ENCODE measurements at regions not wholly inside any gene's neighbourhood (a gene's known extent, or its start where the extent isn't known, plus 50 kb on each side); places are given as distances from the start of the nearest gene placed in this dataset.

DNA sequence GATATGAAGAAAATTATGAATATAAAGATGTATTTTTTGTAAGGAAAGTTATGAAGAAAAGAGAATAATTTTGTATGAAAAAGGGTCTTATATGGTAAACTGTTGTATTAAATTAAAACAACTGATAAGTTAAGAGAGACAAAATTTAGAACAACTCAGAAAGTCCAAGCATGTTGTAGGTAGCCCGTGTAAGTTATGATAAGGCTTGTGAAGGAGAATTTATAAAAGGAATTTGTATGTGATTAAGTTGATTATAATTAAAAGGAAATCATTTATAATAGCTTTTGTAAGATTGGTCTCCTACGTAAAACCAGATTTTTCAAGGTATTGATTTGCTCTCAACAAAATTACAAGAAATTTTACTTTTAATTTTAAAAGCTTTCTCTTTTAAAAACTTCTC, 1579.3 kb downstream of the HACE1 start:
- BruUV-seq (replicated peaks): no TSS peak
- DNase-seq (ENCODE audit: low read depth, low spot score): no peak
- no peak overlapping the region for H3K27ac ChIP-seq (ENCODE audit: insufficient read depth, low read depth, low read length)
- dilution Hi-C loops (cut with MboI; ENCODE audit: extremely low pct_ligation_motif_present, low sequenced_read_pairs) (no loop called here), intact Hi-C loops (cut with micrococcal nuclease) (no loop called here)
- H2AFZ ChIP-seq (ENCODE audit: low read depth, low read length): no peak overlapping the region
- no peak overlapping the region for H3K4me3 ChIP-seq (replicated peaks in 1 of 3; ENCODE audit: insufficient read depth in 1 of 3, low read depth in 1 of 3, low read length in 3 of 3)
- FAIRE-seq: no peak
- CTCF ChIA-PET: no interaction called here
- H3K4me1 ChIP-seq (ENCODE audit: control insufficient read depth, extremely low read depth, insufficient read depth, low read length): no peaks in the 10 kb centered on the region
- no peaks in the 10 kb centered on the region for H3K79me2 ChIP-seq (ENCODE audit: control insufficient read depth, insufficient read depth, low read length)
- POLR2A ChIA-PET: no interaction called here
- H3K9ac ChIP-seq (replicated peaks; ENCODE audit: extremely low read depth, insufficient read depth, low read length): no peak overlapping the region
- no peak overlapping the region for H3K4me2 ChIP-seq (ENCODE audit: insufficient read depth, low read length)
- TF ChIP-seq POLR2A (IDR thresholded peaks at IDR 0.05; ENCODE audit: low read depth, low read length) (no peak), EZH2 (IDR thresholded peaks at IDR 0.05; ENCODE audit: borderline replicate concordance, low read depth, low read length, severe bottlenecking) (no peak), POLR2AphosphoS5 (IDR thresholded peaks at IDR 0.05; ENCODE audit: insufficient read depth, low read depth, low read length) (no peak), JUN (IDR thresholded peaks at IDR 0.05; ENCODE audit: borderline replicate concordance, insufficient read depth, insufficient read length, low read depth) (no peak), GATA2 (IDR thresholded peaks at IDR 0.05; ENCODE audit: insufficient read depth, insufficient read length, low read depth, low read length) (no peak), MYC (IDR thresholded peaks at IDR 0.05; ENCODE audit: low read depth, low read length) (no peak), FOS (IDR thresholded peaks at IDR 0.05; ENCODE audit: borderline replicate concordance, insufficient read depth, low read length) (no peak)
- TF ChIP-seq, protein P1, sequence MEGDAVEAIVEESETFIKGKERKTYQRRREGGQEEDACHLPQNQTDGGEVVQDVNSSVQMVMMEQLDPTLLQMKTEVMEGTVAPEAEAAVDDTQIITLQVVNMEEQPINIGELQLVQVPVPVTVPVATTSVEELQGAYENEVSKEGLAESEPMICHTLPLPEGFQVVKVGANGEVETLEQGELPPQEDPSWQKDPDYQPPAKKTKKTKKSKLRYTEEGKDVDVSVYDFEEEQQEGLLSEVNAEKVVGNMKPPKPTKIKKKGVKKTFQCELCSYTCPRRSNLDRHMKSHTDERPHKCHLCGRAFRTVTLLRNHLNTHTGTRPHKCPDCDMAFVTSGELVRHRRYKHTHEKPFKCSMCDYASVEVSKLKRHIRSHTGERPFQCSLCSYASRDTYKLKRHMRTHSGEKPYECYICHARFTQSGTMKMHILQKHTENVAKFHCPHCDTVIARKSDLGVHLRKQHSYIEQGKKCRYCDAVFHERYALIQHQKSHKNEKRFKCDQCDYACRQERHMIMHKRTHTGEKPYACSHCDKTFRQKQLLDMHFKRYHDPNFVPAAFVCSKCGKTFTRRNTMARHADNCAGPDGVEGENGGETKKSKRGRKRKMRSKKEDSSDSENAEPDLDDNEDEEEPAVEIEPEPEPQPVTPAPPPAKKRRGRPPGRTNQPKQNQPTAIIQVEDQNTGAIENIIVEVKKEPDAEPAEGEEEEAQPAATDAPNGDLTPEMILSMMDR (IDR thresholded peaks at IDR 0.05; ENCODE audit: extremely low read depth in 1 of 2, insufficient read depth in 1 of 2, low read depth in 1 of 2, low read length in 2 of 2): no peak
- TF ChIP-seq, protein P2, sequence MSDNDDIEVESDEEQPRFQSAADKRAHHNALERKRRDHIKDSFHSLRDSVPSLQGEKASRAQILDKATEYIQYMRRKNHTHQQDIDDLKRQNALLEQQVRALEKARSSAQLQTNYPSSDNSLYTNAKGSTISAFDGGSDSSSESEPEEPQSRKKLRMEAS (IDR thresholded peaks at IDR 0.05; ENCODE audit: insufficient read depth, insufficient read length): no peak
- no peaks in the 10 kb centered on the region for H3K36me3 ChIP-seq (ENCODE audit: control insufficient read depth in 2 of 2, extremely low read depth in 1 of 2, insufficient read depth in 2 of 2, low read length in 2 of 2)
- H3K9me1 ChIP-seq (replicated peaks; ENCODE audit: control insufficient read depth, extremely low read depth, insufficient read depth, low read length): no peaks in the 10 kb centered on the region
- no peaks in the 10 kb centered on the region for H4K20me1 ChIP-seq (replicated peaks; ENCODE audit: control insufficient read depth, extremely low read depth, insufficient read depth, low read length)
- H3K27me3 ChIP-seq (ENCODE audit: control insufficient read depth in 2 of 2, insufficient read depth in 2 of 2, low read length in 2 of 2): no peaks in the 10 kb centered on the region
- no peaks in the 10 kb centered on the region for H3K9me3 ChIP-seq (replicated peaks; ENCODE audit: control insufficient read depth, insufficient read depth, low read length)

Measured in endothelial cell of umbilical vein (primary cell).